ENCODE measurements at regions not wholly inside any gene's neighbourhood (a gene's known extent, or its start where the extent isn't known, plus 50 kb on each side); places are given as distances from the start of the nearest gene placed in this dataset.

DNA sequence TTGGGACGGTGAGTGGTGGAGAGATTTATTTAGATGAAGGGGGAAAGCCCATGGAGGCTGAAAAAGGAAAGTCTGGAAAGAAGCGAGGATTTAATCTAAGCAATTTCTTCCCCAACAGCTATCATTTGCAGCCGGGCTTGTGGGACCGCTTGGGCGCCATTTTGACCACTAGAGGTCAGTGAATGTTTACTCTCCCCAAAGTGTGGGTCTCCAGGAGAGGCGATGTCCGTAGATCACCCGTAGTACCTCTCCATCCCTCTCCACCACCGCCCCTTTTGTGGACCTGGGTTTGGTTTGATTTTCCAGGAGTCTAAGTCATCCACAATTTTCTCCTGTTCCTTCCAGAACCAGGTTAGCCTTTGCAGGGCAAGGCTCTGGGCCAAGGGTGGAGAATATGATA is 91.2 kb upstream of the PARP11 start:
- H2BK120ac ChIP-seq (ENCODE audit: low read depth, low read length), result no peak overlapping the region

More for the DNA sequence above, 91.2 kb upstream of the PARP11 start:
- H2BK15ac ChIP-seq (ENCODE audit: low read depth, low read length), result no peak overlapping the region
- no peak overlapping the region for H3K56ac ChIP-seq (ENCODE audit: extremely low read depth, insufficient read depth, low read length)
- H4K20me1 ChIP-seq (ENCODE audit: insufficient read depth, low read length), result no peaks in the 10 kb centered on the region
- no peak overlapping the region for H3K9ac ChIP-seq (ENCODE audit: low read depth, low read length)
- no peaks in the 10 kb centered on the region for H3K4me1 ChIP-seq (ENCODE audit: control insufficient read depth, insufficient read depth, low read length)
- H4K5ac ChIP-seq (ENCODE audit: low read depth, low read length), result no peak overlapping the region
- no peak overlapping the region for H3K27ac ChIP-seq (ENCODE audit: insufficient read depth, low read length)
- H3K4ac ChIP-seq (ENCODE audit: low read depth, low read length), result no peak overlapping the region
- H2AFZ ChIP-seq (replicated peaks; ENCODE audit: low read length, poor library complexity), result no peak overlapping the region
- no peaks in the 10 kb centered on the region for H3K36me3 ChIP-seq (ENCODE audit: control insufficient read depth, insufficient read depth, low read length)
- POLR2A ChIA-PET (ENCODE audit: unreplicated experiment), result no interaction called here
- no peaks in the 10 kb centered on the region for H3K79me1 ChIP-seq (ENCODE audit: low read depth in 1 of 2, low read length in 2 of 2)
- intact Hi-C loops (cut with micrococcal nuclease), result no loop called here
- in situ Hi-C loops (cut with MboI; ENCODE audit: low sequenced_read_pairs), result no loop called here
- no peak for TF ChIP-seq MAFK (IDR thresholded peaks at IDR 0.05; ENCODE audit: low read depth, low read length)
- TF ChIP-seq BHLHE40 (IDR thresholded peaks at IDR 0.05; ENCODE audit: low read depth, low read length), result no peak
- TF ChIP-seq MXI1 (IDR thresholded peaks at IDR 0.05; ENCODE audit: borderline replicate concordance, low read depth, low read length), result no peak
- TF ChIP-seq POLR2A (IDR thresholded peaks at IDR 0.05; ENCODE audit: low read depth, low read length), result no peak
- H3K4me3 ChIP-seq (ENCODE audit: insufficient read depth, low read depth, low read length), result no peak overlapping the region
- H3K14ac ChIP-seq (replicated peaks; ENCODE audit: low read depth, low read length), result no peak overlapping the region
- ATAC-seq (ENCODE audit: low read depth) (no peak), DNase-seq (no peak)
- H2AK9ac ChIP-seq (replicated peaks; ENCODE audit: low read depth, low read length, poor library complexity), result no peak overlapping the region
- CTCF ChIA-PET, result interaction anchor here (0.6 kb wide), 1 partner anchor 69 kb away, joined by 3 read pairs; no protein-coding TSS in a partner anchor
- H4K8ac ChIP-seq (ENCODE audit: low read depth in 2 of 2, low read length in 2 of 2), result no peak overlapping the region
- H3K23ac ChIP-seq (ENCODE audit: low read depth, low read length), result no peak overlapping the region
- no CpG with 5 or more reads among the region's 9 CpGs for WGBS, 2 experiments (ENCODE audit: extremely low coverage in 2 of 2, insufficient read length in 1 of 2)
- H2BK20ac ChIP-seq (ENCODE audit: low read depth, low read length), result no peak overlapping the region
- BruUV-seq (replicated peaks), result no TSS peak
- H2BK5ac ChIP-seq (ENCODE audit: low read depth, low read length, poor library complexity, severe bottlenecking), result no peak overlapping the region
- no peak overlapping the region for H2AK5ac ChIP-seq (ENCODE audit: low read depth, low read length)
- H4K91ac ChIP-seq (ENCODE audit: insufficient read depth, low read depth, low read length), result no peak overlapping the region
- no peak overlapping the region for H3K18ac ChIP-seq (ENCODE audit: low read depth, low read length)
- dilution Hi-C loops (cut with HindIII; ENCODE audit: low sequenced_read_pairs, unreplicated experiment), result no loop called here
- no peaks in the 10 kb centered on the region for H3K9me1 ChIP-seq (ENCODE audit: insufficient read depth, low read length)
- no peaks in the 10 kb centered on the region; the same call in 1 of the 2 replicates for H3K27me3 ChIP-seq (ENCODE audit: control insufficient read depth, insufficient read depth, low read length)
- H3K4me2 ChIP-seq (ENCODE audit: low read depth, low read length), result no peak overlapping the region
- H3K9me3 ChIP-seq (ENCODE audit: control insufficient read depth, insufficient read depth, low read length), result peaks cover 2% of the 10 kb centered on the region; the same call in 1 of the 2 replicates

All from IMR-90 (cell line).